Hepatocyte (in vitro differentiated cells): ENCODE measurements at regions not wholly inside any gene's neighbourhood (a gene's known extent, or its start where the extent isn't known, plus 50 kb on each side); places are given as distances from the start of the nearest gene placed in this dataset.

Experiments used
- DNase-seq: peaks from one replicate; pipeline ENCODE4 v3.0.0-alpha.2; 2016; ENCODE audit warnings: low spot score
- H2AFZ ChIP-seq: fragments of 200-600 bp; sonication (generic); 2 replicates; pipeline ENCODE4 v1.6.0; 2016; ENCODE audit warnings: antibody characterized with exemption, mild to moderate bottlenecking
- H3K27ac ChIP-seq: fragments of 200-600 bp; sonication (generic); 2 replicates; pipeline ENCODE4 v1.5.1; 2016; ENCODE audit warnings: mild to moderate bottlenecking
- H3K27me3 ChIP-seq: fragments of 200-600 bp; sonication (generic); 2 replicates; pipeline ENCODE4 v1.6.1; 2016
- H3K36me3 ChIP-seq: fragments of 200-600 bp; sonication (generic); replicated peaks from 2 replicates; pipeline ENCODE4 v1.5.1; 2016; ENCODE audit warnings: low read depth; ENCODE audit not compliant: insufficient read depth
- H3K4me1 ChIP-seq: fragments of 200-600 bp; sonication (generic); 2 replicates; pipeline ENCODE4 v1.5.1; 2016; ENCODE audit warnings: mild to moderate bottlenecking, moderate library complexity; ENCODE audit not compliant: insufficient read depth
- H3K4me2 ChIP-seq: fragments of 200-600 bp; sonication (generic); 2 replicates; pipeline ENCODE4 v1.6.0; 2016
- H3K4me3 ChIP-seq: fragments of 200-600 bp; sonication (generic); 2 replicates; pipeline ENCODE4 v1.5.1; 2016; ENCODE audit warnings: mild to moderate bottlenecking
- H3K79me2 ChIP-seq: fragments of 200-600 bp; sonication (generic); 2 replicates; pipeline ENCODE4 v1.6.0; 2017; ENCODE audit warnings: mild to moderate bottlenecking
- H3K9me2 ChIP-seq: fragments of 200-600 bp; sonication (generic); replicated peaks from 2 replicates; pipeline ENCODE4 v1.6.0; 2017; ENCODE audit warnings: mild to moderate bottlenecking; ENCODE audit not compliant: insufficient read depth
- H3K9me3 ChIP-seq: fragments of 200-600 bp; sonication (generic); 2 replicates; pipeline ENCODE4 v1.5.1; 2016; ENCODE audit warnings: low read depth, mild to moderate bottlenecking
- H4K20me1 ChIP-seq: fragments of 200-600 bp; sonication (generic); 2 replicates; pipeline ENCODE4 v1.6.0; 2016; ENCODE audit warnings: mild to moderate bottlenecking; ENCODE audit not compliant: insufficient read depth, poor library complexity, severe bottlenecking
- EZH2 ChIP-seq: fragments of 200-600 bp; sonication (generic); IDR thresholded peaks from 2 replicates; pipeline ENCODE4 v1.6.1; 2016; ENCODE audit warnings: antibody characterized with exemption, mild to moderate bottlenecking, borderline replicate concordance
- EZH2phosphoT487 ChIP-seq: fragments of 200-600 bp; sonication (generic); IDR thresholded peaks from one replicate; pipeline ENCODE4 v1.6.1; 2018; ENCODE audit warnings: antibody characterized with exemption, mild to moderate bottlenecking, low read depth, moderate library complexity; ENCODE audit not compliant: unreplicated experiment, severe bottlenecking
- WGBS: methylation state at CpG from one replicate; pipeline ENCODE4 v1.1.6; 2016; ENCODE audit warnings: low lambda C conversion rate; ENCODE audit errors: missing lambda C conversion rate; 5-methylcytosine and 5-hydroxymethylcytosine counted together
- TF ChIP-seq, protein P1 (sequence below): fragments of 200-600 bp; sonication (generic); IDR thresholded peaks from 2 replicates; pipeline ENCODE4 v1.5.1; 2016; ENCODE audit warnings: antibody characterized with exemption, mild to moderate bottlenecking; ENCODE audit not compliant: poor library complexity

DNA sequence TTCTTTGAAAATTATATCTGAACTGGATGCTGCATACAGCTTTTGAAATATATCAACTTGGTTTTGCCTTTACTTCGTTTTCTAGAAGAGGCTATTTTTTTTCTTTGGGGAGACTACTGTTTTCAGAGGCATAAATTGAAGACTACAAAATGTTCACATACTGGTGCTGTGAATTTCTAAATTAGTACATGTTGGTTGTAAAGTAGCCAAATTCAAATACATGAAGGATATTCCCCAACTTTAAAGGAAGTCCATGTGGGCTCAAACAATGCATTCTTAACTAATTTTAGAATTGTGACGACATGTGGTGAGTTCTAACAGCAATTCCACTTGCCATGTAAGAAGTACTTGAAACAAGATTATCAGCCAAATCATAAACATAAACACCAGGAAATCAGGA lies 295.7 kb downstream of the TUSC7 start:
- DNase-seq: no peak
- Histone ChIP-seq H2AFZ (no peak overlapping the region), H3K4me2 (no peak overlapping the region), H3K36me3 (no peaks in the 10 kb centered on the region), H3K27ac (no peak overlapping the region), H3K9me2 (no peaks in the 10 kb centered on the region), H3K4me1 (peaks cover 10% of the 10 kb centered on the region), H3K4me3 (no peak overlapping the region), H3K79me2 (no peaks in the 10 kb centered on the region), H3K9me3 (no peaks in the 10 kb centered on the region), H4K20me1 (no peaks in the 10 kb centered on the region), H3K27me3 (no peaks in the 10 kb centered on the region)
- TF ChIP-seq EZH2 (no peak), EZH2phosphoT487 (no peak)
- TF ChIP-seq, protein P1, sequence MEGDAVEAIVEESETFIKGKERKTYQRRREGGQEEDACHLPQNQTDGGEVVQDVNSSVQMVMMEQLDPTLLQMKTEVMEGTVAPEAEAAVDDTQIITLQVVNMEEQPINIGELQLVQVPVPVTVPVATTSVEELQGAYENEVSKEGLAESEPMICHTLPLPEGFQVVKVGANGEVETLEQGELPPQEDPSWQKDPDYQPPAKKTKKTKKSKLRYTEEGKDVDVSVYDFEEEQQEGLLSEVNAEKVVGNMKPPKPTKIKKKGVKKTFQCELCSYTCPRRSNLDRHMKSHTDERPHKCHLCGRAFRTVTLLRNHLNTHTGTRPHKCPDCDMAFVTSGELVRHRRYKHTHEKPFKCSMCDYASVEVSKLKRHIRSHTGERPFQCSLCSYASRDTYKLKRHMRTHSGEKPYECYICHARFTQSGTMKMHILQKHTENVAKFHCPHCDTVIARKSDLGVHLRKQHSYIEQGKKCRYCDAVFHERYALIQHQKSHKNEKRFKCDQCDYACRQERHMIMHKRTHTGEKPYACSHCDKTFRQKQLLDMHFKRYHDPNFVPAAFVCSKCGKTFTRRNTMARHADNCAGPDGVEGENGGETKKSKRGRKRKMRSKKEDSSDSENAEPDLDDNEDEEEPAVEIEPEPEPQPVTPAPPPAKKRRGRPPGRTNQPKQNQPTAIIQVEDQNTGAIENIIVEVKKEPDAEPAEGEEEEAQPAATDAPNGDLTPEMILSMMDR: no peak
- WGBS: 88% methylated on average over 2 of the region's 2 CpGs

DNA sequence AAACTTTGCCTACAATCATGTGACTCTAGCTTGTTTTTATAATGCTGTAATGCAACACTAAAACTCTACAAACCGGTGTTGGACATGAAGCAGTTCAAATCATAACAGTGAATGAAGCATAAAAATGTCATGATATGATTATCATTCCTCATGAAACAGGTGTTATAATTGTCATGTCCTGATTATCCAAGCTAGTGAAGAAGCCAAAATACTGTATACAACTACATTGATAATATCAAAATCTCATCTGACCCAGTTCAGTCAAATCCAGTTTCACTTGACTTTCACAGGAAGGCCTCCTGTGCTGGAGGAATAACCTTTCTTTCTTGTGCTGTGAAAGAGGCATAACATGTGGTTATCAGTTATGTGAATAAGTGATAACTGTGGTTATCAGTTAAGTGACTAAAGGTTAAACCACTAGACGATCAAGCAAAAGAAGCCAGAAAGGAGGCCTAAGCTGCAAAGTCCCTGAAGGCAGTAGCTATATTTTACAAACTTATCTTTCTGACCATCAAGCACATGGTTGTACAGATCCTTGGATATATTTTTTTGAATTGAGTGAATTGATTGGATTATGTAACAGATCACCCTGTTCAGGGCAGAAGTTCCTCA lies 296.4 kb downstream of the TUSC7 start:
- Histone ChIP-seq H3K79me2 (no peaks in the 10 kb centered on the region), H3K9me2 (no peaks in the 10 kb centered on the region), H3K27ac (no peak overlapping the region), H2AFZ (no peak overlapping the region), H3K9me3 (no peaks in the 10 kb centered on the region), H3K27me3 (no peaks in the 10 kb centered on the region), H3K4me2 (no peak overlapping the region), H4K20me1 (no peaks in the 10 kb centered on the region), H3K4me3 (no peak overlapping the region), H3K36me3 (no peaks in the 10 kb centered on the region), H3K4me1 (peaks cover 10% of the 10 kb centered on the region)
- no peak for DNase-seq
- TF ChIP-seq EZH2 (no peak), EZH2phosphoT487 (no peak)
- TF ChIP-seq, protein P1: no peak
- 58% methylated on average over 2 of the region's 2 CpGs for WGBS

DNA sequence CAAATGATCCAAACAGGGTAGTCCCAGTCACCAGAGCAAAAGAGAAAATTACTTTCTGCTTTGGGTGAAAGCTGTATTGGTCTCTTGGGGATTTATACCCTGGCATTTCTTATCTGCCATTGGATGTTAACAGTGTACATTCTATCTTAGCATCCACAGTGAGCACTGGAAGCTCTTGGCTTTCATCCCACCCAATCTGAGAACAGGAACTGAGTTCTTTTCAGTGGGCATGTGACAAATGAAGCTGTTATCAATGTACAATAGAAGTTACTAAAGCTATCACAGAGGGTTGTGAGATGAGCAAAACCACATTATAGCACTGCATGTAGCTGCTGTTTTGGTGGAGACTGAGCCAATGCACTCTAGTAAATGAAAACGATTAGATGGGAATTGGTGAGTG lies 300.7 kb downstream of the TUSC7 start:
- Histone ChIP-seq H3K9me2 (no peaks in the 10 kb centered on the region), H3K36me3 (no peaks in the 10 kb centered on the region), H3K27me3 (no peaks in the 10 kb centered on the region), H3K4me2 (no peak overlapping the region), H3K27ac (no peak overlapping the region), H3K4me1 (peaks cover 10% of the 10 kb centered on the region), H2AFZ (no peak overlapping the region), H3K4me3 (no peak overlapping the region), H3K9me3 (no peaks in the 10 kb centered on the region), H3K79me2 (no peaks in the 10 kb centered on the region), H4K20me1 (no peaks in the 10 kb centered on the region)
- TF ChIP-seq, protein P1: no peak
- TF ChIP-seq EZH2 (no peak), EZH2phosphoT487 (no peak)
- WGBS: 82% methylated on average over 1 of the region's 1 CpG
- DNase-seq: no peak
